GM23338 (cell line): ENCODE measurements at regions not wholly inside any gene's neighbourhood (a gene's known extent, or its start where the extent isn't known, plus 50 kb on each side); places are given as distances from the start of the nearest gene placed in this dataset.

ENCODE experiments used
- ATAC-seq: fragments of 200-7000 bp; cut with Tn5 transposase; 3 replicates; pipeline ENCODE4 v1.9.1; 2020
- DNase-seq: peaks from one replicate; pipeline ENCODE4 v3.0.0-alpha.2; 2015; ENCODE audit warnings: low spot score
- H2AFZ ChIP-seq: fragments of 200-600 bp; sonication (generic); 2 replicates; pipeline ENCODE4 v1.8.0; 2016; ENCODE audit warnings: antibody characterized with exemption, mild to moderate bottlenecking, moderate library complexity
- H3F3A ChIP-seq: fragments of 200-600 bp; sonication (generic); replicated peaks from 2 replicates; pipeline ENCODE4 v1.8.0; 2017; ENCODE audit warnings: antibody characterized with exemption, mixed run types, low read depth
- H3K27ac ChIP-seq: fragments of 200-600 bp; sonication (generic); 2 replicates; pipeline ENCODE4 v1.6.1; 2016; ENCODE audit warnings: low read depth
- H3K27me3 ChIP-seq: fragments of 200-600 bp; sonication (generic); 2 replicates; pipeline ENCODE4 v1.8.0; 2016; ENCODE audit warnings: mild to moderate bottlenecking, mixed run types, moderate library complexity; ENCODE audit not compliant: insufficient read depth
- H3K36me3 ChIP-seq: fragments of 200-600 bp; sonication (generic); 2 replicates; pipeline ENCODE4 v1.8.0; 2016; ENCODE audit warnings: mild to moderate bottlenecking; ENCODE audit not compliant: insufficient read depth
- H3K4me1 ChIP-seq: fragments of 200-600 bp; sonication (generic); 2 replicates; pipeline ENCODE4 v1.8.0; 2016; ENCODE audit warnings: mild to moderate bottlenecking, moderate library complexity; ENCODE audit not compliant: insufficient read depth
- H3K4me2 ChIP-seq: fragments of 200-600 bp; sonication (generic); 2 replicates; pipeline ENCODE4 v1.7.1; 2017; ENCODE audit warnings: mixed run types
- H3K4me3 ChIP-seq: fragments of 200-600 bp; sonication (generic); 2 replicates; pipeline ENCODE4 v1.6.1; 2016; ENCODE audit warnings: mixed run types
- H3K79me2 ChIP-seq: fragments of 200-600 bp; sonication (generic); replicated peaks from 2 replicates; pipeline ENCODE4 v1.8.0; 2017; ENCODE audit warnings: mild to moderate bottlenecking; ENCODE audit not compliant: insufficient read depth
- H3K9me2 ChIP-seq: fragments of 200-600 bp; sonication (generic); 2 replicates; pipeline ENCODE4 v1.8.0; 2017; ENCODE audit not compliant: insufficient read depth
- H4K20me1 ChIP-seq: fragments of 200-600 bp; sonication (generic); replicated peaks from 2 replicates; pipeline ENCODE4 v1.8.0; 2017; ENCODE audit warnings: mild to moderate bottlenecking; ENCODE audit not compliant: insufficient read depth
- H3K27ac Mint-ChIP-seq: 2 replicates; pipeline ENCODE4 v1.8.0; 2020; ENCODE audit warnings: inconsistent platforms, mild to moderate bottlenecking, moderate library complexity, mixed read lengths
- H3K27me3 Mint-ChIP-seq: 3 replicates; pipeline ENCODE4 v1.8.0; 2022; ENCODE audit warnings: low read depth, mild to moderate bottlenecking, moderate library complexity, mixed read lengths, inconsistent platforms; ENCODE audit not compliant: insufficient read depth, poor library complexity
- H3K36me3 Mint-ChIP-seq: 3 replicates; pipeline ENCODE4 v1.8.0; 2021; ENCODE audit warnings: low read depth, mild to moderate bottlenecking, inconsistent platforms, moderate library complexity, mixed read lengths
- H3K4me1 Mint-ChIP-seq: 3 replicates; pipeline ENCODE4 v1.8.0; 2020; ENCODE audit warnings: mild to moderate bottlenecking, inconsistent platforms, mixed read lengths
- H3K4me3 Mint-ChIP-seq: 3 replicates; pipeline ENCODE4 v1.8.0; 2021; ENCODE audit warnings: moderate library complexity, mild to moderate bottlenecking, inconsistent platforms, mixed read lengths
- H3K9me3 Mint-ChIP-seq: 3 replicates; pipeline ENCODE4 v1.8.0; 2020; ENCODE audit warnings: moderate library complexity, mild to moderate bottlenecking, inconsistent platforms, mixed read lengths
- ETS1 ChIP-seq: IDR thresholded peaks from 2 replicates; pipeline ENCODE4 v1.6.1; 2016; ENCODE audit warnings: antibody characterized with exemption
- EZH2 ChIP-seq: fragments of 200-600 bp; sonication (generic); IDR thresholded peaks from one replicate; pipeline ENCODE4 v1.8.0; 2017; ENCODE audit warnings: antibody characterized with exemption, mild to moderate bottlenecking, low read depth; ENCODE audit not compliant: unreplicated experiment
- EZH2phosphoT487 ChIP-seq: fragments of 200-600 bp; sonication (generic); IDR thresholded peaks from one replicate; pipeline ENCODE4 v1.8.1; 2018; ENCODE audit warnings: antibody characterized with exemption; ENCODE audit not compliant: unreplicated experiment
- JUNB ChIP-seq: IDR thresholded peaks from one replicate; pipeline ENCODE4 v1.6.1; 2016; ENCODE audit warnings: antibody characterized with exemption; ENCODE audit not compliant: unreplicated experiment
- POLR2AphosphoS5 ChIP-seq: IDR thresholded peaks from 2 replicates; pipeline ENCODE4 v1.6.1; 2016; ENCODE audit warnings: antibody characterized with exemption, low read depth
- REST ChIP-seq: IDR thresholded peaks from one replicate; pipeline ENCODE4 v1.6.1; 2018; ENCODE audit warnings: antibody characterized with exemption; ENCODE audit not compliant: unreplicated experiment
- STAT1 ChIP-seq: IDR thresholded peaks from one replicate; pipeline ENCODE4 v1.6.1; 2016; ENCODE audit warnings: antibody characterized with exemption; ENCODE audit not compliant: unreplicated experiment
- ZNF114 ChIP-seq: fragments of 250-450 bp; sonication (Bioruptor Pico); IDR thresholded peaks from 2 replicates; pipeline ENCODE4 v1.5.0; 2020; ENCODE audit warnings: mild to moderate bottlenecking, moderate library complexity
- ZNF331 ChIP-seq: fragments of 250-450 bp; sonication (Bioruptor Pico); IDR thresholded peaks from 2 replicates; pipeline ENCODE4 v1.5.0; 2020; ENCODE audit warnings: low read depth, mild to moderate bottlenecking, moderate library complexity
- TF ChIP-seq, protein P1 (sequence below): fragments of 250-450 bp; sonication (Bioruptor Pico); IDR thresholded peaks from 2 replicates; pipeline ENCODE4 v1.5.0; 2020; ENCODE audit warnings: mild to moderate bottlenecking, moderate library complexity

- TF ChIP-seq POLR2AphosphoS5: no peak
Measured at GRCh38 chr12:124491856-124492420, 75.5 kb downstream of the NCOR2 start (continued).

- TF ChIP-seq ETS1: no peak
- TF ChIP-seq, protein P1, sequence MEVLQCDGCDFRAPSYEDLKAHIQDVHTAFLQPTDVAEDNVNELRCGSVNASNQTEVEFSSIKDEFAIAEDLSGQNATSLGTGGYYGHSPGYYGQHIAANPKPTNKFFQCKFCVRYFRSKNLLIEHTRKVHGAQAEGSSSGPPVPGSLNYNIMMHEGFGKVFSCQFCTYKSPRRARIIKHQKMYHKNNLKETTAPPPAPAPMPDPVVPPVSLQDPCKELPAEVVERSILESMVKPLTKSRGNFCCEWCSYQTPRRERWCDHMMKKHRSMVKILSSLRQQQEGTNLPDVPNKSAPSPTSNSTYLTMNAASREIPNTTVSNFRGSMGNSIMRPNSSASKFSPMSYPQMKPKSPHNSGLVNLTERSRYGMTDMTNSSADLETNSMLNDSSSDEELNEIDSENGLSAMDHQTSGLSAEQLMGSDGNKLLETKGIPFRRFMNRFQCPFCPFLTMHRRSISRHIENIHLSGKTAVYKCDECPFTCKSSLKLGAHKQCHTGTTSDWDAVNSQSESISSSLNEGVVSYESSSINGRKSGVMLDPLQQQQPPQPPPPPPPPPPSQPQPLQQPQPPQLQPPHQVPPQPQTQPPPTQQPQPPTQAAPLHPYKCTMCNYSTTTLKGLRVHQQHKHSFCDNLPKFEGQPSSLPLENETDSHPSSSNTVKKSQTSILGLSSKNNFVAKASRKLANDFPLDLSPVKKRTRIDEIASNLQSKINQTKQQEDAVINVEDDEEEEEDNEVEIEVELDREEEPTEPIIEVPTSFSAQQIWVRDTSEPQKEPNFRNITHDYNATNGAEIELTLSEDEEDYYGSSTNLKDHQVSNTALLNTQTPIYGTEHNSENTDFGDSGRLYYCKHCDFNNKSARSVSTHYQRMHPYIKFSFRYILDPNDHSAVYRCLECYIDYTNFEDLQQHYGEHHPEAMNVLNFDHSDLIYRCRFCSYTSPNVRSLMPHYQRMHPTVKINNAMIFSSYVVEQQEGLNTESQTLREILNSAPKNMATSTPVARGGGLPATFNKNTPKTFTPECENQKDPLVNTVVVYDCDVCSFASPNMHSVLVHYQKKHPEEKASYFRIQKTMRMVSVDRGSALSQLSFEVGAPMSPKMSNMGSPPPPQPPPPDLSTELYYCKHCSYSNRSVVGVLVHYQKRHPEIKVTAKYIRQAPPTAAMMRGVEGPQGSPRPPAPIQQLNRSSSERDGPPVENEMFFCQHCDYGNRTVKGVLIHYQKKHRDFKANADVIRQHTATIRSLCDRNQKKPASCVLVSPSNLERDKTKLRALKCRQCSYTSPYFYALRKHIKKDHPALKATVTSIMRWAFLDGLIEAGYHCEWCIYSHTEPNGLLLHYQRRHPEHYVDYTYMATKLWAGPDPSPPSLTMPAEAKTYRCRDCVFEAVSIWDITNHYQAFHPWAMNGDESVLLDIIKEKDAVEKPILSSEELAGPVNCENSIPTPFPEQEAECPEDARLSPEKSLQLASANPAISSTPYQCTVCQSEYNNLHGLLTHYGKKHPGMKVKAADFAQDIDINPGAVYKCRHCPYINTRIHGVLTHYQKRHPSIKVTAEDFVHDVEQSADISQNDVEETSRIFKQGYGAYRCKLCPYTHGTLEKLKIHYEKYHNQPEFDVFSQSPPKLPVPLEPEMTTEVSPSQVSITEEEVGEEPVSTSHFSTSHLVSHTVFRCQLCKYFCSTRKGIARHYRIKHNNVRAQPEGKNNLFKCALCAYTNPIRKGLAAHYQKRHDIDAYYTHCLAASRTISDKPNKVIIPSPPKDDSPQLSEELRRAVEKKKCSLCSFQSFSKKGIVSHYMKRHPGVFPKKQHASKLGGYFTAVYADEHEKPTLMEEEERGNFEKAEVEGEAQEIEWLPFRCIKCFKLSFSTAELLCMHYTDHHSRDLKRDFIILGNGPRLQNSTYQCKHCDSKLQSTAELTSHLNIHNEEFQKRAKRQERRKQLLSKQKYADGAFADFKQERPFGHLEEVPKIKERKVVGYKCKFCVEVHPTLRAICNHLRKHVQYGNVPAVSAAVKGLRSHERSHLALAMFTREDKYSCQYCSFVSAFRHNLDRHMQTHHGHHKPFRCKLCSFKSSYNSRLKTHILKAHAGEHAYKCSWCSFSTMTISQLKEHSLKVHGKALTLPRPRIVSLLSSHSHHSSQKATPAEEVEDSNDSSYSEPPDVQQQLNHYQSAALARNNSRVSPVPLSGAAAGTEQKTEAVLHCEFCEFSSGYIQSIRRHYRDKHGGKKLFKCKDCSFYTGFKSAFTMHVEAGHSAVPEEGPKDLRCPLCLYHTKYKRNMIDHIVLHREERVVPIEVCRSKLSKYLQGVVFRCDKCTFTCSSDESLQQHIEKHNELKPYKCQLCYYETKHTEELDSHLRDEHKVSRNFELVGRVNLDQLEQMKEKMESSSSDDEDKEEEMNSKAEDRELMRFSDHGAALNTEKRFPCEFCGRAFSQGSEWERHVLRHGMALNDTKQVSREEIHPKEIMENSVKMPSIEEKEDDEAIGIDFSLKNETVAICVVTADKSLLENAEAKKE (CRISPR knock-in tag): no peak
- no peak for TF ChIP-seq REST
- no peak for TF ChIP-seq JUNB
- TF ChIP-seq EZH2phosphoT487: no peak
- TF ChIP-seq ZNF331 (CRISPR knock-in tag): no peak
- no peak for TF ChIP-seq STAT1
- TF ChIP-seq EZH2: no peak
- no peak for TF ChIP-seq POLR2AphosphoS5
- no peak for TF ChIP-seq ZNF114 (CRISPR knock-in tag)
- Histone ChIP-seq H3K79me2 (peaks cover 94% of the 10 kb centered on the region), H3K9me2 (no peaks in the 10 kb centered on the region), H3K4me1 (0 out of 2 replicates have a peak, but pooled peaks cover 3% of the 10 kb centered on the region), H3F3A (no peaks in the 10 kb centered on the region), H2AFZ (no peak overlapping the region), H3K4me2 (no peak overlapping the region), H4K20me1 (peaks cover 45% of the 10 kb centered on the region), H3K27me3 (no peaks in the 10 kb centered on the region), H3K27ac (no peak overlapping the region), H3K36me3 (no peaks in the 10 kb centered on the region), H3K4me3 (no peak overlapping the region)
- Mint-ChIP-seq H3K4me3 (no peak overlapping the region), H3K27me3 (peaks cover 11% of the 10 kb centered on the region), H3K9me3 (no peaks in the 10 kb centered on the region; the same call in 2 of the 3 replicates), H3K27ac (no peak overlapping the region), H3K36me3 (peaks cover 7% of the 10 kb centered on the region; the same call in 2 of the 3 replicates), H3K4me1 (peaks cover 14% of the 10 kb centered on the region)
- ATAC-seq (no peak), DNase-seq (no peak)
Measured at GRCh38 chr12:124491310-124491709, 76.1 kb downstream of the NCOR2 start.
